A204.1 (cell line): ENCODE measurements at regions not wholly inside any gene's neighbourhood (a gene's known extent, or its start where the extent isn't known, plus 50 kb on each side); places are given as distances from the start of the nearest gene placed in this dataset.
A peak's percentile ranks its signal among the peaks of the same experiment; 100 is the strongest.
"Not testable (repeated sequence)": the region's sequence is repeated elsewhere in the genome, so short reads cannot be mapped to it uniquely, and the experiment has no call there.

Experiments
- FAIRE-seq: peaks from 2 replicates; lab custom pipeline; 2012; peaks lifted over from hg19 to GRCh38; lab: Jason Lieb, UNC

GRCh38 chr15:60137711-60138396, 133.7 kb downstream of the FOXB1 start:
- no peak for FAIRE-seq

- FAIRE-seq: no peak
These were observed 134.4 kb downstream of the FOXB1 start for GRCh38 chr15:60138397-60138968.

- no peak for FAIRE-seq
These were observed 148.3 kb downstream of the FOXB1 start for GRCh38 chr15:60152386-60152785.

DNA sequence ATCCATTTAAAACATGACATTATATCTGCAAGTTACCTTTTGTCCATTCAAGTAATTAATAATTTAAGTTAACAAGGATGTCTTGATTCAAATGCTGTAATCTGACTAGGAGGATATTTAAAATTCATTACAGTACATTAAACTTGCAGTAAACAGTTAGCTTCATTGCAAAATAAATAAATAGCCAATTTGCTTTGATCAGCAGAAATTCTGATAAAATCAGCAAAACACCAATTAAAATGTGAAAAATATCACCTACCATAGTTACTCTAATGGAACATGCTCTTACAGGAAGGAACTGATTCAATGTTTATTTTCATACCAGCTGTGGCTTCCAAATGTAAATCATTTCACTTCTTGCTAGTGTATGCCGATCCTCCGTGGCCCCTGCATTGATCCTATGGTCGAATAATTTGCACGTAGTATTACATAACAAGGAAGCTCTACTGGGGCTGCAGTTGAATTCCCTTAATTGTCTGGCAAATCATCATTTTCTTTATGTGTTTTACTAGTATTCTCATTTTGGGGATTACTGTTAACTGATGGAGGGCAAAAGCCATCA, 150.7 kb downstream of the FOXB1 start:
- no peak for FAIRE-seq

- no peak for FAIRE-seq
These were observed 151.6 kb downstream of the FOXB1 start for GRCh38 chr15:60155661-60156060.

DNA sequence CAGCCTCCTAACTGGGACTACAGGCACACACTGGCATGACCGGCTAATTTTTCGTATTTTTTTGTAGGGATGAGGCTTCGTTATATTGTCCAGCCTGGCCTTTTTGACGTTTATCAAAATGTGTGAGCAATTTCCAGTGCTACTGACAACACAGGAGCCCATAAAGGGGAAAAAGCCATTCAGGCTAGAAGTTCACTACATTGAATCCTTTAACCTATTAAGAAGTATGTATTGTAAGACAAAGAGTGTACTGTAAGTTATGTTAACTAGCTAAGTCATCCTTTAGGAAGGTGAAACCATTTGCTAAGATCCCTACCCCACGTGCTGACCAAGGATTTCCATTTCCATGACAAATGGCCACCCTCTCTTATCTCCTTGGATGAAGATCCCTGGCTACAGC, 156.8 kb downstream of the FOXB1 start:
- no peak for FAIRE-seq

DNA sequence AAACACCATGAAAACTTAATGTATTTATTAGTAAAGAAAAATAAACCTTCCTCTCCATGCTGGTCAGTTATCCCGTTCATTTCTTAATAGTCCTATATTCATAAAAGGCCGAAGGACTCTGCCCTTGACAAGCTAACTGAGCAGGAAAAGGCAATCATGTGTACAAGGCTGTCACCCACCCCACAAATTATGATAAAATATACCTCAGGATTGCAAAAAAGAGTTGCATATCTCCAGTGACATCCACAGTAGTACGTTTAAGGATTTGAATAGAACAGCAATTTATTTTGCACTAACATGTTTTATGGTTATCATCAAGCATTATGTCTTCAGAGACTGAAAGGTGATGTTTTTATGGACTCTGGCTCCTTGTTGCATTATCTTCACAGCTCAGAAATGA, 157.6 kb downstream of the FOXB1 start:
- no peak for FAIRE-seq

GRCh38 chr15:60162251-60162967, 158.3 kb downstream of the FOXB1 start:
- no peak for FAIRE-seq

DNA sequence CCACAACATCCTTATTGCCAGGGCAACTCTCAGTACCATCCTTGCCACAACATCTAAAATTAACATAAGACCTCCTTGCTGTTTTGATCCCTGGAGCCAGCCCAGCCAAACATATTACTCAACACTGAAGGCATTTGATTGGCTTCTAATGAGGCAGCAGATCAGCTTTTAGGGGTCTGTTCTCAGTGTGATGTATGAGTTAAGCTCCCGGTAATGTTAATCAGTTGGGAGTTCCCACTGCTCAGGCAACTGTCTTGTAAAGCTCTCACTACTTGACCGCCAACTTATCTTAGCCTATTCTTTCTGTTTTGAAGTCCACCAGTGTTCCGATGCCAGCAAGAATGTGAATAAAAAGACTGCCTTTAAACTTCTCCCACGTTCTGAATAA, 158.9 kb downstream of the FOXB1 start:
- FAIRE-seq: no peak

GRCh38 chr15:60165111-60165510, 161.0 kb downstream of the FOXB1 start:
- FAIRE-seq: no peak

DNA sequence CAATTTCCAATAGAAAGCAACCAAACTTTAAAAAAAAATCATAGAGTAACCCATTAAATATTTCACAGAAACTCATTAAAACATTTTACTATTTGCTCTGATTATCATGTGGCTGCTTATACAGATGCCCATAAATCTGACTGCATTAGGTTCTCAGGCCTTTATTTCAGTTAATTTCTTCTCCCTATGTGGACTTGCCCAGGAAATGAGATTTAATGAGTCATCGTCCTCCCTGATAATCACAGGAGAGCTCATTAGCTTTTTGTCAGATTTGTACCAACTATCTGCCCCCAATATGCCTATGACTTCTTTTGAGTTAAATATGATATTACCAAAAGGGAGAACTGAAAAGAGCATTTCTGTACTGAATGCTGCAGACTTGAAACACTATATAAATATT, 168.0 kb downstream of the FOXB1 start:
- no peak for FAIRE-seq

DNA sequence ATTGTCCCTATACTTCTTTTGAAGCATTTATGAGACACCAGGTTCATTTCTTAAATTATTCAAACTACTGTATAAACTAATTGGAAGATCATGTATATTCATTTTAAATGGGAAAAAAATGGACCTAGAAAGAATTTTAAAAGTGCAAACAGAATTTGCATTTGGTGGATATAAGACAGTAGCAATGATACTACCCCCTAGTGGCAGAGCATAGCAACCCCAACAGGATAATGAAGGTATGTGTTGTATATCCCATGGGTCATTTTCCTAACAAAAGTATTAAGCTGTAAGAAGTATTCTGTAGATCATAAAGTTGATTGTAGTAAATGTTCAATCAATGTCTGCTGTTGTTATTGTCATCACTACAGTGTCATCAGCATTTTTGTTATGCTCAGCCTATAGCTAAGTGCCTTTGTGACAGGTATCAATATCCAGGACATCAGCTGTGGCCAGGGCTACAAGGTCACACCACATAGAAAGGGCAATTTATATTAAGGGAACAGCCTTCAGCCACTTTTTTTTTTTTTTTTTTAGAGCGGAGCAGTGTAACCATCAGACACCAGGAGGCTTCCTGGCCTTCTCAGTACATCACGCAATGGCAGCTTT, 175.8 kb downstream of the FOXB1 start:
- FAIRE-seq: peak; percentile 95

- not testable (repeated sequence) for FAIRE-seq
These were observed 177.8 kb downstream of the FOXB1 start for GRCh38 chr15:60181957-60182356.

GRCh38 chr15:60183366-60183765, 179.3 kb downstream of the FOXB1 start:
- no peak for FAIRE-seq

GRCh38 chr15:60184579-60184978, 180.5 kb downstream of the FOXB1 start:
- no peak for FAIRE-seq

GRCh38 chr15:60191016-60191415, 186.9 kb downstream of the FOXB1 start:
- no peak for FAIRE-seq

DNA sequence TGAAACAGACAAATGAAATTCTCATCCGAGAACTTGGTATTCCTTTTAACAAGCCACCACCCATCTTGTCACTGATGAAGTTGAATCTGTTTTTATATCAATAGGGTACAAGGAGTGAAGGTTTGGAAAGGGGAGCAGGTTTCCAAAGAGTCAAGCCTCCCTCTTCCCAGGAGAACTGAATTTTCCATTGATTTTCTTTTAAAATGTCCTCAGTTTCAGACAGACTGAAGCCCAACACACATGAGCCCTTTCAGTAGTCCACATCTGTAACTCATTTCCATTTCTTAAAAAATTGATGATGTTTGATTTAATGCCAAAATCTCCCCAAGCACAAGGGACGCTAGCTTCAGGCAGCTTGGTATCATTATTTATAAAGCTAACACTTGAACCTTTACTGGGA, 187.7 kb downstream of the FOXB1 start:
- FAIRE-seq: no peak

DNA sequence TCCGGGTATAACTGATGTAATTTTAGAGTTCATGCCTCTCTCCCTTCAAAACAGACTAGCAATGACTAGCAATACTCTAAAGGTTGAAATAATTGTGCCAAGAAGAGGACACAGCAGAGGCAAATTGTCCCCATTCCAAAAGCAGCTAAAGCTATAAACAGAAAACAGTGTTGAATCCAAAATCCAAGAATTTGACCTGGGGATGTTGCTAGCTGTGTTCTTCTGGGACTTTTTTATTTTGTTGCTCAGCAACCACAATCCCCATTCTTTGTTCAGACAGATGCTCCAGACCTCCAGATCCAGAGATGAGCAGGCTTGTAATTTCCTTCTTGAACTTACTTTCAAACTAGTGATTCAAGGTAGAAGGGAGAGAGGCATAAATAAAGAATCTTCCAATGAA, 191.5 kb downstream of the FOXB1 start:
- no peak for FAIRE-seq

DNA sequence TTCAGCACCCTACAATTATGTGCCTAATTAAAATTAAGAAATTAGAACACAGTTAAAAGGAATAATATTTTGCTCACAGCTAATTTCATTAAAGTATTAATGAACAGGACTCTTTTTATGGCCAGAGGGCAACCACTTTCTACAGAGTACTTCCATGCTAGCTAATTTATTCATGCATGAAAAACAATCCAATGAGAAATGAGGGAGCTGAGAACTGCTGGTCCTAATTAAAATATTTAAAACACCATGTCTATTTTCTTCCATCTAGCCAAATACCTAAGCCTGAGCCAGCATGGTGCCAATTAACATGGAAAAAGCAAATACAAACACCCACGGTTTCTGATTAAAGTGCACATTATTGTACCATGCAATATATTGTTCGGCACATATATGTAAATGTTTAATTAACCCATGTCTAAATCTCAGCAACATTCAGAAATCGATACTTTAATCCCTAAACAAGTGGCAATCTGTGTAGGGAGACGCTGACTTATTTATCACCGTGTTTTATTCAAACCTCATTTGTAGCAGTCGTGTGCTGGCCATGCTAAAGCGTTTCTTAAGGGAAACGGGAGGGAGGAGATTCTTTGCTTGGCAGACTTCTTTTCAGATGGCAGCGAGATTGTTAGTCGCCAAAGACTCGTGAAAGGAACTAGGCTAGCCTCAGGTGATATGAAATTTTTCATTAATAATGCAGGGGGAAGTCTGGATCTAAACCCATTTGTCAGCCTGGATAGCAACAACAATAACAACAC, 193.5 kb downstream of the ANXA2 start:
- no peak for FAIRE-seq

- FAIRE-seq: no peak
These were observed 189.1 kb downstream of the ANXA2 start for GRCh38 chr15:60208709-60209108.

- FAIRE-seq: no peak
These were observed 185.2 kb downstream of the ANXA2 start for GRCh38 chr15:60212536-60212935.

DNA sequence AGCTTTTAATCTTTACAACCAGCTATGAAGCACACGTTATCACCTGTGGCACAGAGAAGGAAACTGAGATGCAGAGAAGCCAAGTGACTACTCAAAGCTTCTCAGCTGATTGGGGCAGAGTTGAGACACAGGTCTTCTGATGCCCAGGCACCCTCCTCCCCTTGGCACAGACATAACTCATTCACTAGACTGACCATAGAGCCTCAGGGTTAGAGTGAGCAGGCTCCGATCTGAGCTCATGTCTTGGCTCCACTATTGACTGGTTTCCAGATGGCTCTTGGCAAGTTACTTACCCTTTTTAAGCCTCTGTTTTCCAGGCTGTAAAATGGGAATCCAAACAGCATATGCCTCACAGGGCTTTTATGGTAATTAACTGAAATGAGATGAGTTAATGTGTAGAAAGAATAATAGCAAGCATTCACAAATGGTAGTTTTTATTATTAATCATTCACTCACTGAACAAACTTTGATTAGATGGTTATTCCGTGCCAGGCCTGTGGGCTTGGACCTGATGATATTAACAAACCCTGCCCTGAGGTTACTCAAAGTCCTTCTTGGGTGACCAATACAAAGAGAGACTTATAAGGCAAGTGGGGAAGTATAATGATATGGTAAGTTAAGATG, 184.3 kb downstream of the ANXA2 start:
- FAIRE-seq: no peak
